Activated CD4-positive, alpha-beta memory T cell treated with anti-CD3 and anti-CD28 coated beads for 36 hours (primary cell): ENCODE measurements at regions not wholly inside any gene's neighbourhood (a gene's known extent, or its start where the extent isn't known, plus 50 kb on each side); places are given as distances from the start of the nearest gene placed in this dataset.
"Not testable (repeated sequence)": the region's sequence is repeated elsewhere in the genome, so short reads cannot be mapped to it uniquely, and the experiment has no call there.

ENCODE experiments used
- CTCF ChIA-PET: fragments of 350-600 bp; sonication (Branson Sonifier 250); formaldehyde crosslinking; loops from one replicate; lab custom pipeline; 2021; ENCODE audit warnings: antibody characterized with exemption, inconsistent platforms; lab: Charles Lee
- POLR2A ChIA-PET: fragments of 350-600 bp; sonication (Branson Sonifier 250); formaldehyde crosslinking; loops from one replicate; lab custom pipeline; 2021; ENCODE audit warnings: antibody characterized with exemption; lab: Charles Lee
- DNase-seq: peaks from one replicate; pipeline ENCODE4 v3.0.0-alpha.2; 2020
- H3K27ac Mint-ChIP-seq: one replicate; pipeline ENCODE4 v1.8.0; 2021; ENCODE audit warnings: mixed read lengths
- H3K27me3 Mint-ChIP-seq: one replicate; pipeline ENCODE4 v1.8.0; 2021; ENCODE audit warnings: mixed read lengths
- H3K36me3 Mint-ChIP-seq: one replicate; pipeline ENCODE4 v1.8.0; 2021; ENCODE audit warnings: mixed read lengths
- H3K4me1 Mint-ChIP-seq: one replicate; pipeline ENCODE4 v1.8.0; 2021; ENCODE audit warnings: low read depth, mixed read lengths
- H3K4me3 Mint-ChIP-seq: one replicate; pipeline ENCODE4 v1.8.0; 2021; ENCODE audit warnings: mild to moderate bottlenecking, mixed read lengths
- H3K9me3 Mint-ChIP-seq: one replicate; pipeline ENCODE4 v1.8.0; 2021; ENCODE audit warnings: mixed read lengths
- intact Hi-C: fragments of 100-400 bp; cut with micrococcal nuclease; formaldehyde crosslinking; loops from one replicate; pipeline ENCODE4 v1.15.1; 2023

- no peaks in the 10 kb centered on the region for H3K27me3 Mint-ChIP-seq
- H3K4me3 Mint-ChIP-seq, result no peak overlapping the region
- ChIA-PET POLR2A (no interaction called here), CTCF (no interaction called here)
- peaks cover 15% of the 10 kb centered on the region for H3K9me3 Mint-ChIP-seq
- H3K27ac Mint-ChIP-seq, result no peak overlapping the region
- peaks cover 4% of the 10 kb centered on the region for H3K36me3 Mint-ChIP-seq
- intact Hi-C loops, result no loop called here
- peaks cover 8% of the 10 kb centered on the region for H3K4me1 Mint-ChIP-seq
- no peak for DNase-seq
These were observed 163.8 kb upstream of the KLF8 start for GRCh38 chrX:56068274-56068758.

- CTCF ChIA-PET, result interaction anchor here (0.6 kb wide), 1 partner anchor 169 kb away, joined by 3 read pairs; no protein-coding TSS in a partner anchor
- Mint-ChIP-seq H3K36me3 (peaks cover 4% of the 10 kb centered on the region), H3K4me1 (peaks cover 8% of the 10 kb centered on the region), H3K4me3 (no peak overlapping the region), H3K27me3 (no peaks in the 10 kb centered on the region), H3K9me3 (peaks cover 15% of the 10 kb centered on the region), H3K27ac (no peak overlapping the region)
- intact Hi-C loops, result no loop called here
- no peak for DNase-seq
- POLR2A ChIA-PET, result no interaction called here
These were observed 162.7 kb upstream of the KLF8 start for GRCh38 chrX:56069299-56069931.

- intact Hi-C loops, result no loop called here
- H3K36me3 Mint-ChIP-seq, result no peaks in the 10 kb centered on the region
- ChIA-PET POLR2A (no interaction called here), CTCF (no interaction called here)
- H3K27ac Mint-ChIP-seq, result no peak overlapping the region
- H3K9me3 Mint-ChIP-seq, result peaks cover 3% of the 10 kb centered on the region
- H3K4me3 Mint-ChIP-seq, result no peak overlapping the region
- DNase-seq, result no peak
- H3K27me3 Mint-ChIP-seq, result no peaks in the 10 kb centered on the region
- H3K4me1 Mint-ChIP-seq, result no peaks in the 10 kb centered on the region
These were observed 142.8 kb upstream of the KLF8 start for GRCh38 chrX:56089376-56089775.

GRCh38 chrX:56099271-56099670, 132.9 kb upstream of the KLF8 start:
- H3K27me3 Mint-ChIP-seq, result no peaks in the 10 kb centered on the region

GRCh38 chrX:56107320-56107719, 124.8 kb upstream of the KLF8 start:
- H3K4me3 Mint-ChIP-seq, result no peak overlapping the region
- DNase-seq, result no peak
- intact Hi-C loops, result no loop called here
- H3K27ac Mint-ChIP-seq, result no peak overlapping the region
- ChIA-PET CTCF (no interaction called here), POLR2A (no interaction called here)
- H3K36me3 Mint-ChIP-seq, result no peaks in the 10 kb centered on the region
- peaks cover 22% of the 10 kb centered on the region for H3K9me3 Mint-ChIP-seq
- no peaks in the 10 kb centered on the region for H3K27me3 Mint-ChIP-seq
- H3K4me1 Mint-ChIP-seq, result no peaks in the 10 kb centered on the region

More at GRCh38 chrX:56099271-56099670, 132.9 kb upstream of the KLF8 start:
- intact Hi-C loops, result no loop called here
- Mint-ChIP-seq H3K36me3 (no peaks in the 10 kb centered on the region), H3K27ac (no peak overlapping the region), H3K4me3 (no peak overlapping the region), H3K9me3 (peaks cover 8% of the 10 kb centered on the region), H3K4me1 (no peaks in the 10 kb centered on the region)
- ChIA-PET POLR2A (no interaction called here), CTCF (no interaction called here)
- no peak for DNase-seq

GRCh38 chrX:56113785-56114436, 118.2 kb upstream of the KLF8 start:
- Mint-ChIP-seq H3K9me3 (peaks cover 6% of the 10 kb centered on the region), H3K4me3 (no peak overlapping the region), H3K27me3 (no peaks in the 10 kb centered on the region), H3K36me3 (no peaks in the 10 kb centered on the region), H3K4me1 (no peaks in the 10 kb centered on the region), H3K27ac (no peak overlapping the region)
- ChIA-PET CTCF (no interaction called here), POLR2A (no interaction called here)
- intact Hi-C loops, result no loop called here
- no peak for DNase-seq

GRCh38 chrX:56114437-56114787, 117.7 kb upstream of the KLF8 start:
- POLR2A ChIA-PET, result no interaction called here
- no peaks in the 10 kb centered on the region for H3K36me3 Mint-ChIP-seq
- no peak overlapping the region for H3K27ac Mint-ChIP-seq
- H3K27me3 Mint-ChIP-seq, result no peaks in the 10 kb centered on the region
- H3K9me3 Mint-ChIP-seq, result peaks cover 6% of the 10 kb centered on the region
- no peak for DNase-seq
- no peak overlapping the region for H3K4me3 Mint-ChIP-seq
- H3K4me1 Mint-ChIP-seq, result no peaks in the 10 kb centered on the region
- intact Hi-C loops, result no loop called here
- CTCF ChIA-PET, result no interaction called here

- Mint-ChIP-seq H3K9me3 (no peaks in the 10 kb centered on the region), H3K36me3 (no peaks in the 10 kb centered on the region), H3K27me3 (no peaks in the 10 kb centered on the region), H3K27ac (no peak overlapping the region), H3K4me3 (no peak overlapping the region), H3K4me1 (no peaks in the 10 kb centered on the region)
- DNase-seq, result no peak
- ChIA-PET POLR2A (no interaction called here), CTCF (no interaction called here)
- intact Hi-C loops, result no loop called here
These were observed 111.9 kb upstream of the KLF8 start for GRCh38 chrX:56120242-56120641.

- no peaks in the 10 kb centered on the region for H3K27me3 Mint-ChIP-seq
- POLR2A ChIA-PET, result no interaction called here
- no peaks in the 10 kb centered on the region for H3K4me1 Mint-ChIP-seq
- no peak overlapping the region for H3K27ac Mint-ChIP-seq
- H3K9me3 Mint-ChIP-seq, result peaks cover 14% of the 10 kb centered on the region
- H3K36me3 Mint-ChIP-seq, result peaks cover 2% of the 10 kb centered on the region
- no peak overlapping the region for H3K4me3 Mint-ChIP-seq
- DNase-seq, result no peak
- CTCF ChIA-PET, result no interaction called here
- intact Hi-C loops, result no loop called here
These were observed 106.2 kb upstream of the KLF8 start for GRCh38 chrX:56125946-56126345.

- Mint-ChIP-seq H3K36me3 (peaks cover 6% of the 10 kb centered on the region), H3K9me3 (peaks cover 44% of the 10 kb centered on the region), H3K27me3 (no peaks in the 10 kb centered on the region), H3K4me1 (no peaks in the 10 kb centered on the region), H3K4me3 (no peak overlapping the region), H3K27ac (no peak overlapping the region)
- ChIA-PET POLR2A (no interaction called here), CTCF (no interaction called here)
- intact Hi-C loops, result no loop called here
- no peak for DNase-seq
These were observed 102.1 kb upstream of the KLF8 start for GRCh38 chrX:56130031-56130430.

GRCh38 chrX:56130436-56130835, 101.7 kb upstream of the KLF8 start:
- no peaks in the 10 kb centered on the region for H3K27me3 Mint-ChIP-seq
- intact Hi-C loops, result no loop called here
- POLR2A ChIA-PET, result no interaction called here
- H3K4me1 Mint-ChIP-seq, result no peaks in the 10 kb centered on the region
- peaks cover 43% of the 10 kb centered on the region for H3K9me3 Mint-ChIP-seq
- no peak overlapping the region for H3K4me3 Mint-ChIP-seq
- CTCF ChIA-PET, result no interaction called here
- no peak overlapping the region for H3K27ac Mint-ChIP-seq
- DNase-seq, result no peak
- H3K36me3 Mint-ChIP-seq, result peaks cover 6% of the 10 kb centered on the region

GRCh38 chrX:56164135-56164534, 68.0 kb upstream of the KLF8 start:
- CTCF ChIA-PET, intact Hi-C loops, H3K27ac Mint-ChIP-seq, H3K27me3 Mint-ChIP-seq, H3K36me3 Mint-ChIP-seq, H3K4me1 Mint-ChIP-seq, POLR2A ChIA-PET, H3K4me3 Mint-ChIP-seq, DNase-seq: not testable (repeated sequence)
- H3K9me3 Mint-ChIP-seq, result peaks cover 24% of the 10 kb centered on the region
